SK-N-SH treated with all-trans-retinoic acid at 6 μM for 48 hours (cell line): ENCODE measurements at regions not wholly inside any gene's neighbourhood (a gene's known extent, or its start where the extent isn't known, plus 50 kb on each side); places are given as distances from the start of the nearest gene placed in this dataset.

Experiments used
- ARNTL ChIP-seq: fragments of 450-650 bp; formaldehyde crosslinking; IDR thresholded peaks from 2 replicates; pipeline ENCODE4 v1.5.0; 2020; ENCODE audit warnings: low read depth, mild to moderate bottlenecking, moderate library complexity, borderline replicate concordance
- BACH2 ChIP-seq: fragments of 250-450 bp; sonication (Bioruptor Pico); IDR thresholded peaks from 2 replicates; pipeline ENCODE4 v1.9.0; 2021; ENCODE audit warnings: mild to moderate bottlenecking, borderline replicate concordance
- CSRNP3 ChIP-seq: fragments of 250-450 bp; sonication (Bioruptor Pico); IDR thresholded peaks from 2 replicates; pipeline ENCODE4 v1.5.1; 2021; ENCODE audit warnings: mild to moderate bottlenecking, moderate library complexity
- PATZ1 ChIP-seq: fragments of 250-450 bp; sonication (Bioruptor Pico); IDR thresholded peaks from 2 replicates; pipeline ENCODE4 v1.8.0; 2020; ENCODE audit warnings: mild to moderate bottlenecking, moderate library complexity, borderline replicate concordance
- POU6F1 ChIP-seq: fragments of 250-450 bp; sonication (Bioruptor Pico); IDR thresholded peaks from 2 replicates; pipeline ENCODE4 v1.8.0; 2021; ENCODE audit warnings: low read depth, mild to moderate bottlenecking, moderate library complexity, borderline replicate concordance
- PPARA ChIP-seq: fragments of 250-450 bp; sonication (Bioruptor Pico); IDR thresholded peaks from 2 replicates; pipeline ENCODE4 v1.5.0; 2020; ENCODE audit warnings: mild to moderate bottlenecking, borderline replicate concordance
- RARB ChIP-seq: fragments of 250-450 bp; sonication (Bioruptor Pico); IDR thresholded peaks from 2 replicates; pipeline ENCODE4 v1.8.0; 2021; ENCODE audit warnings: mild to moderate bottlenecking, moderate library complexity
- TOX ChIP-seq: fragments of 250-450 bp; sonication (Bioruptor Pico); IDR thresholded peaks from 2 replicates; pipeline ENCODE4 v1.8.0; 2021; ENCODE audit warnings: mild to moderate bottlenecking, moderate library complexity, borderline replicate concordance
- ZFP3 ChIP-seq: fragments of 250-450 bp; sonication (Bioruptor Pico); IDR thresholded peaks from 2 replicates; pipeline ENCODE4 v1.5.0; 2020; ENCODE audit warnings: mild to moderate bottlenecking, moderate library complexity
- ZFP30 ChIP-seq: fragments of 450-650 bp; formaldehyde crosslinking; IDR thresholded peaks from 2 replicates; pipeline ENCODE4 v1.5.0; 2022; ENCODE audit warnings: mild to moderate bottlenecking, moderate library complexity

- TF ChIP-seq RARB (CRISPR knock-in tag): no peak
- TF ChIP-seq CSRNP3 (CRISPR knock-in tag): no peak
- no peak for TF ChIP-seq PATZ1 (CRISPR knock-in tag)
- TF ChIP-seq TOX: no peak
- TF ChIP-seq ZFP3 (CRISPR knock-in tag): no peak
- no peak for TF ChIP-seq ZFP30 (CRISPR knock-in tag)
- no peak for TF ChIP-seq PPARA
- no peak for TF ChIP-seq POU6F1 (CRISPR knock-in tag)
- TF ChIP-seq ARNTL (CRISPR knock-in tag): no peak
- no peak for TF ChIP-seq BACH2 (CRISPR knock-in tag)
Observed at GRCh38 chrX:34886011-34886410, 56.6 kb upstream of the FAM47B start.
